PC-3 (cell line): ENCODE measurements at regions not wholly inside any gene's neighbourhood (a gene's known extent, or its start where the extent isn't known, plus 50 kb on each side); places are given as distances from the start of the nearest gene placed in this dataset.

Experiments used
- EZH2 ChIP-seq: fragments of 300-600 bp; sonication (generic); IDR thresholded peaks from one replicate; pipeline ENCODE4 v1.6.1; 2017; ENCODE audit warnings: antibody characterized with exemption, mild to moderate bottlenecking, low read length; ENCODE audit not compliant: unreplicated experiment
- TF ChIP-seq, protein P1 (sequence below): fragments of 300-600 bp; sonication (generic); conservative IDR thresholded peaks from 2 replicates; pipeline ENCODE4 v1.5.1; 2017; ENCODE audit warnings: antibody characterized with exemption, low read depth, mild to moderate bottlenecking, low read length

DNA sequence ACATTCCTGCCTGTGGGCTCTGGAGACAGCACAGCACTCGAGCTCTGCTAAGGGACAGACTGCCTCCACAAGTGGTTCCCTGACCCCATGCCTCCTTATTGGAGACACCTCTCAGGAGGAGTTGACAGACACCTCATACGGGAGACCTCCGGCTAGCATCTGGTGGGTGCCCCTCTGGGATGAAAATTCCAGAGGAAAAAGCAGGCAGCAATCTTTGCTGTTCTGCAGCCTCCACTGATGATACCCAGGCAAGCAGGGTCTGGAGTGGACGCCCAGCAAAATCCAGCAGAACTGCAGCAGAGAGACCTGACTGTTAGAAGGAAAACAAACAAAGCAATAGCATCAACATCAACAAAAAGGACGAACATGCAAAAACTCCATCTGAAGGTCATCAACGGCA, 639.4 kb downstream of the SLC16A7 start:
- TF ChIP-seq EZH2, result no peak
- TF ChIP-seq, protein P1, sequence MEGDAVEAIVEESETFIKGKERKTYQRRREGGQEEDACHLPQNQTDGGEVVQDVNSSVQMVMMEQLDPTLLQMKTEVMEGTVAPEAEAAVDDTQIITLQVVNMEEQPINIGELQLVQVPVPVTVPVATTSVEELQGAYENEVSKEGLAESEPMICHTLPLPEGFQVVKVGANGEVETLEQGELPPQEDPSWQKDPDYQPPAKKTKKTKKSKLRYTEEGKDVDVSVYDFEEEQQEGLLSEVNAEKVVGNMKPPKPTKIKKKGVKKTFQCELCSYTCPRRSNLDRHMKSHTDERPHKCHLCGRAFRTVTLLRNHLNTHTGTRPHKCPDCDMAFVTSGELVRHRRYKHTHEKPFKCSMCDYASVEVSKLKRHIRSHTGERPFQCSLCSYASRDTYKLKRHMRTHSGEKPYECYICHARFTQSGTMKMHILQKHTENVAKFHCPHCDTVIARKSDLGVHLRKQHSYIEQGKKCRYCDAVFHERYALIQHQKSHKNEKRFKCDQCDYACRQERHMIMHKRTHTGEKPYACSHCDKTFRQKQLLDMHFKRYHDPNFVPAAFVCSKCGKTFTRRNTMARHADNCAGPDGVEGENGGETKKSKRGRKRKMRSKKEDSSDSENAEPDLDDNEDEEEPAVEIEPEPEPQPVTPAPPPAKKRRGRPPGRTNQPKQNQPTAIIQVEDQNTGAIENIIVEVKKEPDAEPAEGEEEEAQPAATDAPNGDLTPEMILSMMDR, result no peak
